Skeletal muscle tissue (tissue), 3 donors: ENCODE measurements at regions not wholly inside any gene's neighbourhood (a gene's known extent, or its start where the extent isn't known, plus 50 kb on each side); places are given as distances from the start of the nearest gene placed in this dataset.

ENCODE experiments used
- H3K27ac ChIP-seq: one replicate; pipeline ENCODE4 v1.7.0; 2013; ENCODE audit warnings: mild to moderate bottlenecking, low read depth, low read length, inconsistent platforms
- H3K27me3 ChIP-seq, 3 donors: one replicate each; pipeline ENCODE4 v1.7.0; 2013; ENCODE audit warnings: low read length in 3 of 3; ENCODE audit not compliant: control insufficient read depth in 3 of 3, insufficient read depth in 3 of 3
- H3K36me3 ChIP-seq, 3 donors: one replicate each; pipeline ENCODE4 v1.7.0; 2013; ENCODE audit warnings: low read length in 3 of 3; ENCODE audit not compliant: control insufficient read depth in 3 of 3, insufficient read depth in 3 of 3
- H3K4me1 ChIP-seq, 3 donors: one replicate each; pipeline ENCODE4 v1.7.0; 2013; ENCODE audit warnings: low read length in 3 of 3, mild to moderate bottlenecking in 3 of 3; ENCODE audit not compliant: control insufficient read depth in 3 of 3, insufficient read depth in 3 of 3
- H3K4me3 ChIP-seq, 3 donors: one replicate each; pipeline ENCODE4 v1.7.0; 2013; ENCODE audit warnings: low read length in 3 of 3
- H3K9ac ChIP-seq, 3 donors: one replicate each; pipeline ENCODE4 v1.7.0; 2013; ENCODE audit warnings: low read length in 3 of 3, mild to moderate bottlenecking in 3 of 3, moderate library complexity in 2 of 3, low read depth in 1 of 3
- H3K9me3 ChIP-seq, 3 donors: one replicate each; pipeline ENCODE4 v1.7.0; 2013; ENCODE audit warnings: low read length in 3 of 3; ENCODE audit not compliant: control insufficient read depth in 3 of 3
- donor health status: Osteomylitis.

GRCh38 chr15:96107916-96108315 is 222.6 kb upstream of the NR2F2 start:
- Histone ChIP-seq H3K9ac (no peak overlapping the region), H3K4me3 (no peak overlapping the region), H3K9me3 (no peaks in the 10 kb centered on the region), H3K27me3 (no peaks in the 10 kb centered on the region), H3K36me3 (no peaks in the 10 kb centered on the region), H3K4me1 (no peaks in the 10 kb centered on the region), H3K27ac (no peak overlapping the region)

- H3K4me3 ChIP-seq = no peak overlapping the region
- H3K4me1 ChIP-seq = no peaks in the 10 kb centered on the region
- H3K9me3 ChIP-seq = no peaks in the 10 kb centered on the region
- H3K27me3 ChIP-seq = no peaks in the 10 kb centered on the region
- no peak overlapping the region for H3K9ac ChIP-seq
- H3K27ac ChIP-seq = no peak overlapping the region
- H3K36me3 ChIP-seq = no peaks in the 10 kb centered on the region
These were observed 222.1 kb upstream of the NR2F2 start for GRCh38 chr15:96108405-96108804.

- no peak overlapping the region for H3K9ac ChIP-seq
- H3K4me1 ChIP-seq = no peaks in the 10 kb centered on the region
- H3K27ac ChIP-seq = no peak overlapping the region
- no peaks in the 10 kb centered on the region for H3K9me3 ChIP-seq
- H3K27me3 ChIP-seq = no peaks in the 10 kb centered on the region
- no peaks in the 10 kb centered on the region for H3K36me3 ChIP-seq
- H3K4me3 ChIP-seq = no peak overlapping the region
These were observed 220.7 kb upstream of the NR2F2 start for GRCh38 chr15:96109820-96110219.

GRCh38 chr15:96112018-96112417 is 218.5 kb upstream of the NR2F2 start:
- no peak overlapping the region for H3K9ac ChIP-seq
- H3K36me3 ChIP-seq = no peaks in the 10 kb centered on the region
- H3K27me3 ChIP-seq = no peaks in the 10 kb centered on the region
- no peaks in the 10 kb centered on the region for H3K9me3 ChIP-seq
- no peak overlapping the region for H3K27ac ChIP-seq
- no peaks in the 10 kb centered on the region for H3K4me1 ChIP-seq
- no peak overlapping the region for H3K4me3 ChIP-seq

- no peak overlapping the region for H3K9ac ChIP-seq
- no peaks in the 10 kb centered on the region for H3K4me1 ChIP-seq
- H3K27ac ChIP-seq = no peak overlapping the region
- no peaks in the 10 kb centered on the region for H3K36me3 ChIP-seq
- H3K9me3 ChIP-seq = no peaks in the 10 kb centered on the region
- H3K4me3 ChIP-seq = no peak overlapping the region
- no peaks in the 10 kb centered on the region for H3K27me3 ChIP-seq
These were observed 214.9 kb upstream of the NR2F2 start for GRCh38 chr15:96115642-96116041.

GRCh38 chr15:96117270-96117669 is 213.2 kb upstream of the NR2F2 start:
- H3K9ac ChIP-seq = no peak overlapping the region
- H3K4me3 ChIP-seq = no peak overlapping the region

GRCh38 chr15:96119734-96120133 is 210.8 kb upstream of the NR2F2 start:
- Histone ChIP-seq H3K4me1 (no peaks in the 10 kb centered on the region), H3K27me3 (no peaks in the 10 kb centered on the region), H3K9ac (no peak overlapping the region), H3K9me3 (no peaks in the 10 kb centered on the region), H3K36me3 (no peaks in the 10 kb centered on the region), H3K27ac (no peak overlapping the region), H3K4me3 (no peak overlapping the region)

More at GRCh38 chr15:96117270-96117669, 213.2 kb upstream of the NR2F2 start:
- Histone ChIP-seq H3K36me3 (no peaks in the 10 kb centered on the region), H3K27ac (no peak overlapping the region), H3K27me3 (no peaks in the 10 kb centered on the region), H3K4me1 (no peaks in the 10 kb centered on the region), H3K9me3 (no peaks in the 10 kb centered on the region)

- H3K9ac ChIP-seq = no peak overlapping the region
- H3K27ac ChIP-seq = no peak overlapping the region
- H3K27me3 ChIP-seq = no peaks in the 10 kb centered on the region
- H3K9me3 ChIP-seq = no peaks in the 10 kb centered on the region
- no peaks in the 10 kb centered on the region for H3K4me1 ChIP-seq
- H3K4me3 ChIP-seq = no peak overlapping the region
- H3K36me3 ChIP-seq = no peaks in the 10 kb centered on the region
These were observed 209.2 kb upstream of the NR2F2 start for GRCh38 chr15:96121086-96121920.

GRCh38 chr15:96122077-96123027 is 208.1 kb upstream of the NR2F2 start:
- Histone ChIP-seq H3K27me3 (no peaks in the 10 kb centered on the region), H3K4me3 (no peak overlapping the region), H3K27ac (no peak overlapping the region), H3K36me3 (no peaks in the 10 kb centered on the region), H3K4me1 (no peaks in the 10 kb centered on the region), H3K9ac (no peak overlapping the region), H3K9me3 (no peaks in the 10 kb centered on the region)

GRCh38 chr15:96123028-96123400 is 207.5 kb upstream of the NR2F2 start:
- H3K27ac ChIP-seq = no peak overlapping the region

More at GRCh38 chr15:96123028-96123400, 207.5 kb upstream of the NR2F2 start:
- Histone ChIP-seq H3K36me3 (no peaks in the 10 kb centered on the region), H3K9ac (no peak overlapping the region), H3K4me1 (no peaks in the 10 kb centered on the region), H3K9me3 (no peaks in the 10 kb centered on the region), H3K4me3 (no peak overlapping the region), H3K27me3 (no peaks in the 10 kb centered on the region)
